Left ventricle myocardium inferior (tissue), 1 donor: ENCODE measurements at regions not wholly inside any gene's neighbourhood (a gene's known extent, or its start where the extent isn't known, plus 50 kb on each side); places are given as distances from the start of the nearest gene placed in this dataset.

Experiments used
- DNase-seq: peaks from one replicate; pipeline ENCODE4 v3.0.0-alpha.2; 2020
- H3K27ac ChIP-seq: fragments of 200-600 bp; replicated peaks from 2 replicates; pipeline ENCODE4 v1.8.0; 2021
- H3K27me3 ChIP-seq: fragments of 200-600 bp; 2 replicates; pipeline ENCODE4 v1.8.0; 2021; ENCODE audit warnings: low read depth
- H3K36me3 ChIP-seq: fragments of 200-600 bp; 2 replicates; pipeline ENCODE4 v1.8.0; 2021
- H3K4me1 ChIP-seq: fragments of 200-600 bp; 2 replicates; pipeline ENCODE4 v1.8.0; 2021
- H3K4me3 ChIP-seq: fragments of 200-600 bp; 2 replicates; pipeline ENCODE4 v1.8.0; 2021; ENCODE audit warnings: mild to moderate bottlenecking, moderate library complexity
- H3K9me3 ChIP-seq: fragments of 200-600 bp; replicated peaks from 2 replicates; pipeline ENCODE4 v1.8.0; 2021
- intact Hi-C: fragments of 100-400 bp; cut with micrococcal nuclease; formaldehyde crosslinking; loops from one replicate; pipeline ENCODE4 v1.11.0; 2022
- TF ChIP-seq, protein P1 (sequence below): fragments of 200-600 bp; IDR thresholded peaks from 2 replicates; pipeline ENCODE4 v1.8.0; 2021; ENCODE audit warnings: antibody characterized with exemption, mild to moderate bottlenecking, borderline replicate concordance
- donor health status: DM: no; HTN: yes; CAD: no; lungs with severe emphysema.

DNA sequence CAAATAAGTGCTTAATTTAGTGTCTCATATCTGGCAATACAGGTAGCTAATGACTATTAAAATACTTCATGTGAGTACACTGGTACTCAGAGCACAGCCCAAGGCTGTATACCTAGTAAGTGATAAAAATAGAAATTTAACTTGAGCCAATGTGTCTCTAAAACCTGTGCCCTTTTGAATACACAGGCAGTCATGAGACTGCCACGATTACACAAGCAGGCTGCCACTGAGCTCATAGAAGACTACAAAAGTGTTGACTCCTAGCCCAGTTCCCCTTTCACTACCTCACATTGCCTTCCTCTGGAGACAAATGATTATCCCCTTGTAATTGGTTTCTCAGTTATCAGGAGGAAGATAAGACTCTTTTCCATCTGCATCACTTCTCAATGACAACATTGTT, 66.3 kb upstream of the PAPPA start:
- TF ChIP-seq, protein P1, sequence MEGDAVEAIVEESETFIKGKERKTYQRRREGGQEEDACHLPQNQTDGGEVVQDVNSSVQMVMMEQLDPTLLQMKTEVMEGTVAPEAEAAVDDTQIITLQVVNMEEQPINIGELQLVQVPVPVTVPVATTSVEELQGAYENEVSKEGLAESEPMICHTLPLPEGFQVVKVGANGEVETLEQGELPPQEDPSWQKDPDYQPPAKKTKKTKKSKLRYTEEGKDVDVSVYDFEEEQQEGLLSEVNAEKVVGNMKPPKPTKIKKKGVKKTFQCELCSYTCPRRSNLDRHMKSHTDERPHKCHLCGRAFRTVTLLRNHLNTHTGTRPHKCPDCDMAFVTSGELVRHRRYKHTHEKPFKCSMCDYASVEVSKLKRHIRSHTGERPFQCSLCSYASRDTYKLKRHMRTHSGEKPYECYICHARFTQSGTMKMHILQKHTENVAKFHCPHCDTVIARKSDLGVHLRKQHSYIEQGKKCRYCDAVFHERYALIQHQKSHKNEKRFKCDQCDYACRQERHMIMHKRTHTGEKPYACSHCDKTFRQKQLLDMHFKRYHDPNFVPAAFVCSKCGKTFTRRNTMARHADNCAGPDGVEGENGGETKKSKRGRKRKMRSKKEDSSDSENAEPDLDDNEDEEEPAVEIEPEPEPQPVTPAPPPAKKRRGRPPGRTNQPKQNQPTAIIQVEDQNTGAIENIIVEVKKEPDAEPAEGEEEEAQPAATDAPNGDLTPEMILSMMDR: no peak
- intact Hi-C loops: no loop called here
- peak; percentile 33 for DNase-seq
- Histone ChIP-seq H3K36me3 (no peaks in the 10 kb centered on the region), H3K27ac (peak overlapping the region; percentile 77), H3K4me1 (peaks cover 33% of the 10 kb centered on the region), H3K4me3 (no peak overlapping the region), H3K9me3 (no peaks in the 10 kb centered on the region), H3K27me3 (no peaks in the 10 kb centered on the region)

DNA sequence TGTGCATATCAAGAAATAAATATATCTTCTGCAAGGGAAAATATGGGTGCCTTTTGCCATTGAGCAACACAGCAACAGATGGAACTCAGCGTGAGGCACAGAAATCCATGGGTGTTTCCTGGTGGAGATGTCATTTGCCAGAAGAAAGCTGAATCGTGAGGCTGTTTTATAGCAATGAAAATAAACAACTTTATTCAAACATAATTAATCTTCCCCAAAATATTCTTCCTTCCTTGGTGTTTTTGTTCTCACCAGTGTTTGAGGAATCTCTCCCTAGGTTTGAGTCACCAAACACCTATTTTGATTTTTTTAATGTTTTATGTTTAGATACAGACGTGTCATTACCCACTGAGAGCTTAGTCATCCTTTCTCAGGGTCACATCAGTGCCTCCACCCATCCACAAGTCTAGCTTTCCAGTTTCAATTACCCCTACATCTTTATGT, 65.8 kb upstream of the PAPPA start:
- no peaks in the 10 kb centered on the region for H3K36me3 ChIP-seq
- H3K27me3 ChIP-seq: no peaks in the 10 kb centered on the region
- H3K4me1 ChIP-seq: peaks cover 33% of the 10 kb centered on the region
- H3K27ac ChIP-seq: peak overlapping the region; percentile 77
- TF ChIP-seq, protein P1: no peak
- DNase-seq: no peak
- H3K4me3 ChIP-seq: no peak overlapping the region
- intact Hi-C loops: no loop called here
- no peaks in the 10 kb centered on the region for H3K9me3 ChIP-seq

DNA sequence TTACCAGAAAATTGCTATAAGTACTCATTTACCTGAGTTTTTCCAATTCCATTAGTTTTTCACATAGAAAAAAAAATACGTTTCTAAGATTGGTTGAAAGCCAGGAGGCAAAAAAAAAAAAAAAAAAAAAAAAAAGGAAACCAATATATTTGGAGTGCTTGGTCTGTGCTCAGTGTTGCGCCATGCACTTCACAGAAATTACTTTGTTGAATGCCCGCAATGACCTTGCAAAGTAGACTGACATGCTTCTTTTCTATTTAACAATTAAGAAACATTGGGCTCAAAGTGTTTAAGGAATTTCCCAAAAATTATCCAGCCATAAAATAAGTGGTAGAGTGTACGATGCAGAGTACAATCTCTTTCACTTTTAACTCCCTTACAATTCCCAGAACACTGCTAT, 65.2 kb upstream of the PAPPA start:
- Histone ChIP-seq H3K36me3 (no peaks in the 10 kb centered on the region), H3K9me3 (no peaks in the 10 kb centered on the region), H3K27me3 (no peaks in the 10 kb centered on the region), H3K4me3 (no peak overlapping the region), H3K27ac (peak overlapping the region; percentile 77), H3K4me1 (peaks cover 33% of the 10 kb centered on the region)
- DNase-seq: no peak
- TF ChIP-seq, protein P1: no peak
- intact Hi-C loops: no loop called here

DNA sequence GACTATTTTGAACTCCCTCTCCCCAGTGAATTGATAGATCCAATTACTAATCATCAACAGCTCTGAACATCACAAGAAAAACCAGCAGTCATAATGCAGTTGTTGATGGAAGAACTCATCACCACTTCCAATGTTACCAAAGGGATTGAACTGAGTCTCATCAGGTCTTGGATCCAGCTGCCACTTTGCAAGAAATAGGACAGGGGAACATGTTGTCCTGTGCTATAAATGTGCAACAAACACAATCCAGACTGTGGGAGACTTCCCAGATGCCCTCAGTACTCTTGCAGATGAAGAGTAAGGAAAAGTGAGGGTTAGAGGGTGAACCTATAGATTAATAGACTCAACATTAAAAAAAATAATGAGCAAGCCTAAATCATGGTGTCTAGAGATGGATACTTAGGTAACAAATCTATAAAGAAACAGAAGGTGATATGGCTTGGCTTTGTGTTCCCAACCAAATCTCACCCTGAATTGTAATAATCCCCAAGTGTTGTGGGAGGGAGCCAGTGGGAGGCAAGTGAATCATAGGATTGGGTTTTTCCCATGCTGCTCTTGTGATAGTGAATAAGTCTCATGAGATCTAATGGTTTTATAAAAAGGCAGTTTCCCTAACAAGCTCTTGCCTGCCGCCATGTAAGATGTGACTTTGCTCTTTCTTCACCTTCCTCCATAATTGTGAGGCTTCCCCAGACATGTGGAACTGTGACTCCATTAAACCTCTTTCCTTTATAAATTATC, 63.4 kb upstream of the PAPPA start:
- no peaks in the 10 kb centered on the region for H3K36me3 ChIP-seq
- TF ChIP-seq, protein P1: no peak
- no peaks in the 10 kb centered on the region for H3K27me3 ChIP-seq
- H3K27ac ChIP-seq: peak overlapping the region; percentile 47
- no peak for DNase-seq
- intact Hi-C loops: no loop called here
- no peaks in the 10 kb centered on the region for H3K9me3 ChIP-seq
- no peak overlapping the region for H3K4me3 ChIP-seq
- H3K4me1 ChIP-seq: peaks cover 22% of the 10 kb centered on the region

DNA sequence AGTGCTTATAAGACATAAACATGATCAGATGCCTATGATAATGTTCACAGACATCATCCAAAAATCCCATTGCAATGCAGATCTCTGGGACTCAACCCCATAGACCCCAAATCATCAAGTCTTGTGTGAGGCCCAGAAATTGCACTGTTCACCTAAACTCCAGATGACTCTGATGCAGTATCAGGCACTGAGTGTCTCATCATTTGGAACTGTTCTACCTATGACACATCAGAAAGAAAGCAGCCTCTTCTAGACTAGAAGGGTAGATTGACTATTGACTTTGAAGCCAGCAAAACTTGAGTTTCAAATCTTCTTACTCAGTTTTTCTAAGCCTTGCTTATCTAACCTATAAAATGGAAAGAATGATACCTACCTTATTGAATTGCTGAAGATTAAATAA, 58.7 kb upstream of the PAPPA start:
- no peak overlapping the region for H3K4me3 ChIP-seq
- intact Hi-C loops: no loop called here
- no peak overlapping the region for H3K27ac ChIP-seq
- H3K9me3 ChIP-seq: no peaks in the 10 kb centered on the region
- no peaks in the 10 kb centered on the region for H3K27me3 ChIP-seq
- no peak for DNase-seq
- H3K36me3 ChIP-seq: no peaks in the 10 kb centered on the region
- TF ChIP-seq, protein P1: no peak
- H3K4me1 ChIP-seq: no peaks in the 10 kb centered on the region
